H1 (cell line): ENCODE measurements at regions not wholly inside any gene's neighbourhood (a gene's known extent, or its start where the extent isn't known, plus 50 kb on each side); places are given as distances from the start of the nearest gene placed in this dataset.

Experiments
- GTF2F1 ChIP-seq: IDR thresholded peaks from 2 replicates; pipeline ENCODE4 v1.6.1; 2012; ENCODE audit warnings: low read depth, low read length, improper control_type of control experiment, borderline replicate concordance
- MAFK ChIP-seq: IDR thresholded peaks from 2 replicates; pipeline ENCODE4 v1.6.1; 2012; ENCODE audit warnings: low read depth, mild to moderate bottlenecking, improper control_type of control experiment, low read length
- POLR2A ChIP-seq, 2 experiments: IDR thresholded peaks; 1 replicate in 1 of 2; 2 replicates in 1 of 2; pipeline ENCODE4 v1.6.1; 2011; ENCODE audit warnings: low read depth in 2 of 2, low read length in 2 of 2, mild to moderate bottlenecking in 2 of 2; ENCODE audit errors: control extremely low read depth in 1 of 2
- RAD21 ChIP-seq, 2 experiments: IDR thresholded peaks in 1 of 2; conservative IDR thresholded peaks in 1 of 2; 2 replicates each; pipeline ENCODE4 v1.6.1; 2011; ENCODE audit warnings: low read depth in 2 of 2, low read length in 2 of 2, improper control_type of control experiment in 1 of 2, inconsistent platforms in 1 of 2, mild to moderate bottlenecking in 1 of 2, moderate library complexity in 1 of 2
- TAF1 ChIP-seq: IDR thresholded peaks from 2 replicates; pipeline ENCODE4 v1.6.1; 2011; ENCODE audit warnings: mild to moderate bottlenecking, low read depth, low read length

- TF ChIP-seq RAD21 (IDR thresholded peaks at IDR 0.05 in 1 of 2, conservative IDR thresholded peaks at IDR 0.05 in 1 of 2; ENCODE audit: low read depth in 2 of 2, low read length in 2 of 2) (no peak), GTF2F1 (no peak), POLR2A (IDR thresholded peaks at IDR 0.05; ENCODE audit: control extremely low read depth in 1 of 2, low read depth in 2 of 2, low read length in 2 of 2) (no peak), TAF1 (no peak), MAFK (no peak)
Measured at GRCh38 chr7:130945411-130945811, 211.4 kb upstream of the KLF14 start (continued).
